ENCODE measurements at regions not wholly inside any gene's neighbourhood (a gene's known extent, or its start where the extent isn't known, plus 50 kb on each side); places are given as distances from the start of the nearest gene placed in this dataset.
"Not testable (repeated sequence)": the region's sequence is repeated elsewhere in the genome, so short reads cannot be mapped to it uniquely, and the experiment has no call there.

- H3K4me1 ChIP-seq: no peaks in the 10 kb centered on the region
- no peaks in the 10 kb centered on the region for H3K27me3 ChIP-seq
- no peaks in the 10 kb centered on the region for H3K36me3 ChIP-seq
- intact Hi-C loops (cut with DNase I): no loop called here
- no peaks in the 10 kb centered on the region for H3K9me3 ChIP-seq
- TF ChIP-seq, protein P1, sequence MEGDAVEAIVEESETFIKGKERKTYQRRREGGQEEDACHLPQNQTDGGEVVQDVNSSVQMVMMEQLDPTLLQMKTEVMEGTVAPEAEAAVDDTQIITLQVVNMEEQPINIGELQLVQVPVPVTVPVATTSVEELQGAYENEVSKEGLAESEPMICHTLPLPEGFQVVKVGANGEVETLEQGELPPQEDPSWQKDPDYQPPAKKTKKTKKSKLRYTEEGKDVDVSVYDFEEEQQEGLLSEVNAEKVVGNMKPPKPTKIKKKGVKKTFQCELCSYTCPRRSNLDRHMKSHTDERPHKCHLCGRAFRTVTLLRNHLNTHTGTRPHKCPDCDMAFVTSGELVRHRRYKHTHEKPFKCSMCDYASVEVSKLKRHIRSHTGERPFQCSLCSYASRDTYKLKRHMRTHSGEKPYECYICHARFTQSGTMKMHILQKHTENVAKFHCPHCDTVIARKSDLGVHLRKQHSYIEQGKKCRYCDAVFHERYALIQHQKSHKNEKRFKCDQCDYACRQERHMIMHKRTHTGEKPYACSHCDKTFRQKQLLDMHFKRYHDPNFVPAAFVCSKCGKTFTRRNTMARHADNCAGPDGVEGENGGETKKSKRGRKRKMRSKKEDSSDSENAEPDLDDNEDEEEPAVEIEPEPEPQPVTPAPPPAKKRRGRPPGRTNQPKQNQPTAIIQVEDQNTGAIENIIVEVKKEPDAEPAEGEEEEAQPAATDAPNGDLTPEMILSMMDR (IDR thresholded peaks at IDR 0.05): no peak
- ATAC-seq (no peak), DNase-seq (no peak)
- H3K27ac ChIP-seq: no peak overlapping the region
- H3K4me3 ChIP-seq: no peak overlapping the region
Measured at GRCh38 chr4:12393631-12394262, 965.1 kb upstream of the HS3ST1 start.

DNA sequence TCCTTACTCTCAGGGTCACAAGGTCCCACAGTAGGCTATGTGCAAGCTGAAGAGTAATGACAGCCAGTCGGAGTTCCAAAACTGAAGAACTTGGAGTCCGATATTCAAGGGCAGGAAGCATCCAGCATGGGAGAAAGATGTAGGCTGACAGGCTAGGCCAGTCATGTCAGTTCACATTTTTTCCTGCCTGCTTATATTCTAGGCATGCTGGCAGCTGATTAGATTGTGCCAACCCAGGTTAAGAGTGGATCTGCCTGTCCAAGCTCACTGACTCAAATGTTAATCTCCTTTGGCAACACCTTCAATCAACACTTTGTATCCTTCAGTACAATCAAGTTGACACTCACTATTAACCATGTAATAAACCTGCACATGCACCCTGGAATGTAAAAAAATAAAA, 960.9 kb upstream of the HS3ST1 start:
- H3K4me3 ChIP-seq: no peak overlapping the region
- H3K4me1 ChIP-seq: no peaks in the 10 kb centered on the region
- no peaks in the 10 kb centered on the region for H3K36me3 ChIP-seq
- H3K27me3 ChIP-seq: no peaks in the 10 kb centered on the region
- intact Hi-C loops (cut with DNase I): no loop called here
- no peaks in the 10 kb centered on the region for H3K9me3 ChIP-seq
- no peak overlapping the region for H3K27ac ChIP-seq
- DNase-seq (no peak), ATAC-seq (no peak)
- TF ChIP-seq, protein P1 (IDR thresholded peaks at IDR 0.05): no peak

DNA sequence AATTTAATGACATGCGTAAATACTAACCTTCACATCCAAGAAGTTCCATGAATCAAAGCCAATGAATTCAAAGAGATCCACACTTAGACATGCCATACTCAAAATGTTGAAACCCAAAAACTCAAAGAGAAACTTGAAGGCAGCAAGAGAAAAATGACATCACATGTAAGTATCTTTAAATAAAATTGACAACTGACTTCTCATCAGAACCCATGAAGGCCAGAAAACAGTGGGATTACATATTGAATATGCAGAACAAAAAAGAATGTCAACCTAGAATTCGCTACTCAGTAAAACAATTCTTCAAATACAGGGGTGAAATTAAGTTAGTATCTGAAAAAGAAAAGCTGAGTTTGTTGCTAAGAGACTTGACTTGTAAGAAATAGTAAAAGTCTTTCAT, 953.9 kb upstream of the HS3ST1 start:
- TF ChIP-seq, protein P1 (IDR thresholded peaks at IDR 0.05): no peak
- Histone ChIP-seq H3K36me3 (no peaks in the 10 kb centered on the region), H3K4me1 (no peaks in the 10 kb centered on the region), H3K27me3 (no peaks in the 10 kb centered on the region), H3K9me3 (no peaks in the 10 kb centered on the region), H3K4me3 (no peak overlapping the region), H3K27ac (no peak overlapping the region)
- intact Hi-C loops (cut with DNase I): no loop called here
- DNase-seq: no peak
- no peak for ATAC-seq

DNA sequence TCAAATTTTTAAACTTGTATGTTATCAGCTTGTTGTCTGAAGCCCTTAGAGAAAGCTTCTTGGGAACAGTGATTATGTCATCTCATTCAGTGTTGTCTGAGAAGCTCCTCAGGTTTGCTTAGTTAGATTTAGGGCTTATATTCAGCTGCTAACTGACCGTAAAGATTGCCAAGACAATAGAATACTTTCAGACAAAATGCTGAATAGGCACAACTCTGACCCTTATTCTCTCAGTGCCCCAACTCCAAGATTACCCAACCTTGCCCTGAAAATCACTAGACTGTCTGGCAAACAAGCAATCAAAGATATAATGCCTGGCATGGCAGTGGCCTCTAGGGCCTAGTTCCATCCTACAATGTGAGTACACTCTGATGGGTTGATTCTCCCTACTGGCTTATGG, 950.5 kb upstream of the HS3ST1 start:
- ATAC-seq (no peak), DNase-seq (no peak)
- Histone ChIP-seq H3K36me3 (no peaks in the 10 kb centered on the region), H3K4me1 (no peaks in the 10 kb centered on the region), H3K27me3 (no peaks in the 10 kb centered on the region), H3K27ac (no peak overlapping the region), H3K4me3 (no peak overlapping the region), H3K9me3 (no peaks in the 10 kb centered on the region)
- intact Hi-C loops (cut with DNase I): no loop called here
- TF ChIP-seq, protein P1 (IDR thresholded peaks at IDR 0.05): no peak

GRCh38 chr4:12375805-12376204, 947.1 kb upstream of the HS3ST1 start:
- Histone ChIP-seq H3K4me1 (no peaks in the 10 kb centered on the region), H3K27me3 (no peaks in the 10 kb centered on the region), H3K36me3 (no peaks in the 10 kb centered on the region), H3K9me3 (no peaks in the 10 kb centered on the region), H3K27ac (no peak overlapping the region), H3K4me3 (no peak overlapping the region)
- ATAC-seq (no peak), DNase-seq (no peak)
- intact Hi-C loops (cut with DNase I): no loop called here
- TF ChIP-seq, protein P1 (IDR thresholded peaks at IDR 0.05): no peak

DNA sequence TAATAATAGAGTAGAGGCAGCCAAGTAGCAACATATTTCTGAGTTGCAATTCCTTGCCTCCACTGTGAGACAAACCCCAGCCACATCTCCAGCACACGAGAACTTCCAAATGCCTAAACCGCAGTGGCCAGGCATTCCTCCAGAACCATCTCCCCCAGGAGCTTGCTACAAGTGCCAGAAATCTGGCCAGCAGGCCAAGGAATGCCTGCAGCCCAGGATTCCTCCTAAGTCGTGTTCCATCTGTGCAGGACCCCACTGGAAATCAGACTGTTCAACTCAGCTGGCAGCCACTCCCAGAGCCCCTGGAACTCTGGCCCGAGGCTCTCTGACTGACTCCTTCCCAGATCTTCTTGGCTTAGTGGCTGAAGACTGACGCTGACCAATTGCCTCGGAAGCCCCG, 937.2 kb upstream of the HS3ST1 start:
- H3K4me3 ChIP-seq; ATAC-seq; DNase-seq; H3K36me3 ChIP-seq; H3K27me3 ChIP-seq; H3K27ac ChIP-seq; H3K9me3 ChIP-seq; H3K4me1 ChIP-seq; intact Hi-C loops (cut with DNase I): not testable (repeated sequence)

Data from upper lobe of right lung (tissue), 1 donor.